SK-MEL-5 (cell line): ENCODE measurements at regions not wholly inside any gene's neighbourhood (a gene's known extent, or its start where the extent isn't known, plus 50 kb on each side); places are given as distances from the start of the nearest gene placed in this dataset.
"Not testable (repeated sequence)": the region's sequence is repeated elsewhere in the genome, so short reads cannot be mapped to it uniquely, and the experiment has no call there.

Source experiments
- DNase-seq: peaks from one replicate; pipeline ENCODE4 v3.0.0-alpha.2; 2016; ENCODE audit warnings: low read depth, low spot score
- in situ Hi-C: cut with HindIII; loops from 2 replicates; pipeline ENCODE4 v1.10.0; 2016; ENCODE audit warnings: low sequenced_read_pairs, high pct_unique_total_duplicates, low pct_unique_long_range_greater_than_20kb

GRCh38 chr18:67386032-67386431 is 130.5 kb downstream of the DSEL start:
- in situ Hi-C loops = no loop called here
- no peak for DNase-seq

GRCh38 chr18:67385455-67385854 is 131.1 kb downstream of the DSEL start:
- in situ Hi-C loops = no loop called here
- peak; percentile 17 for DNase-seq

- in situ Hi-C loops, DNase-seq: not testable (repeated sequence)
These were observed 132.5 kb downstream of the DSEL start for GRCh38 chr18:67384057-67384456.

GRCh38 chr18:67381608-67382150 is 134.8 kb downstream of the DSEL start:
- in situ Hi-C loops = no loop called here
- DNase-seq = no peak

GRCh38 chr18:67380867-67381266 is 135.7 kb downstream of the DSEL start:
- DNase-seq = no peak
- in situ Hi-C loops = no loop called here

GRCh38 chr18:67379981-67380380 is 136.5 kb downstream of the DSEL start:
- in situ Hi-C loops = no loop called here
- DNase-seq = no peak

GRCh38 chr18:67376372-67376771 is 140.1 kb downstream of the DSEL start:
- no peak for DNase-seq
- in situ Hi-C loops = no loop called here

- in situ Hi-C loops = no loop called here
These were observed 142.9 kb downstream of the DSEL start for GRCh38 chr18:67373636-67374035.

GRCh38 chr18:67367540-67367939 is 149.0 kb downstream of the DSEL start:
- no peak for DNase-seq
- in situ Hi-C loops = no loop called here

More at GRCh38 chr18:67373636-67374035, 142.9 kb downstream of the DSEL start:
- DNase-seq = no peak

- in situ Hi-C loops = no loop called here
- no peak for DNase-seq
These were observed 152.8 kb downstream of the DSEL start for GRCh38 chr18:67363694-67364093.

- no peak for DNase-seq
- in situ Hi-C loops = no loop called here
These were observed 153.6 kb downstream of the DSEL start for GRCh38 chr18:67362906-67363305.

- in situ Hi-C loops = no loop called here
- DNase-seq = peak; percentile 86
These were observed 156.4 kb downstream of the DSEL start for GRCh38 chr18:67359873-67360838.

GRCh38 chr18:67358947-67359346 is 157.6 kb downstream of the DSEL start:
- in situ Hi-C loops = no loop called here
- DNase-seq = no peak

GRCh38 chr18:67354692-67355091 is 161.8 kb downstream of the DSEL start:
- no peak for DNase-seq
- in situ Hi-C loops = no loop called here

GRCh38 chr18:67354091-67354490 is 162.4 kb downstream of the DSEL start:
- in situ Hi-C loops = no loop called here
- DNase-seq = peak; percentile 6

- in situ Hi-C loops = no loop called here
- no peak for DNase-seq
These were observed 169.1 kb downstream of the DSEL start for GRCh38 chr18:67347438-67347837.

- no peak for DNase-seq
- in situ Hi-C loops = no loop called here
These were observed 174.4 kb downstream of the DSEL start for GRCh38 chr18:67342159-67342558.

GRCh38 chr18:67337696-67338095 is 178.8 kb downstream of the DSEL start:
- no peak for DNase-seq
- in situ Hi-C loops = no loop called here

- in situ Hi-C loops = no loop called here
- no peak for DNase-seq
These were observed 184.7 kb downstream of the DSEL start for GRCh38 chr18:67331857-67332256.
